ENCODE measurements at regions not wholly inside any gene's neighbourhood (a gene's known extent, or its start where the extent isn't known, plus 50 kb on each side); places are given as distances from the start of the nearest gene placed in this dataset.

- POLR2A ChIA-PET = no interaction called here
- no peak for DNase-seq (ENCODE audit: extremely low spot score)
- CTCF ChIA-PET = no interaction called here
- TF ChIP-seq ELF4 (IDR thresholded peaks at IDR 0.05) = no peak
- TF ChIP-seq FOXK2 (IDR thresholded peaks at IDR 0.05) = no peak
- no peak for TF ChIP-seq TARDBP (IDR thresholded peaks at IDR 0.05)
- TF ChIP-seq L3MBTL2 (conservative IDR thresholded peaks at IDR 0.05) = no peak
- TF ChIP-seq FOXM1 (IDR thresholded peaks at IDR 0.05; ENCODE audit: borderline replicate concordance) = no peak
- no peak for TF ChIP-seq BHLHE40 (IDR thresholded peaks at IDR 0.05; ENCODE audit: borderline replicate concordance)
- no peak for TF ChIP-seq CTBP1 (IDR thresholded peaks at IDR 0.05; ENCODE audit: borderline replicate concordance)
- TF ChIP-seq SUZ12 (IDR thresholded peaks at IDR 0.05) = no peak
- TF ChIP-seq ZNF384 (IDR thresholded peaks at IDR 0.05) = no peak
- no peak for TF ChIP-seq LEF1 (IDR thresholded peaks at IDR 0.05; ENCODE audit: borderline replicate concordance)
- TF ChIP-seq FOXA1 (IDR thresholded peaks at IDR 0.05) = no peak
- no peak for TF ChIP-seq HDGF (IDR thresholded peaks at IDR 0.05; ENCODE audit: borderline replicate concordance)
- TF ChIP-seq ARNT (IDR thresholded peaks at IDR 0.05) = no peak
- TF ChIP-seq NFRKB (IDR thresholded peaks at IDR 0.05) = no peak
- no peak for TF ChIP-seq PKNOX1 (IDR thresholded peaks at IDR 0.05)
- TF ChIP-seq SP1 (IDR thresholded peaks at IDR 0.05) = no peak
Observed at GRCh38 chr3:148583793-148584192, 113.9 kb upstream of the AGTR1 start.

GRCh38 chr3:148584438-148584837, 113.3 kb upstream of the AGTR1 start:
- POLR2A ChIA-PET = no interaction called here
- CTCF ChIA-PET = no interaction called here
- TF ChIP-seq HDGF (IDR thresholded peaks at IDR 0.05; ENCODE audit: borderline replicate concordance) (no peak), ARNT (IDR thresholded peaks at IDR 0.05) (no peak), LEF1 (IDR thresholded peaks at IDR 0.05; ENCODE audit: borderline replicate concordance) (no peak), BHLHE40 (IDR thresholded peaks at IDR 0.05; ENCODE audit: borderline replicate concordance) (no peak), L3MBTL2 (conservative IDR thresholded peaks at IDR 0.05) (no peak), ELF4 (IDR thresholded peaks at IDR 0.05) (no peak), PKNOX1 (IDR thresholded peaks at IDR 0.05) (no peak), CTBP1 (IDR thresholded peaks at IDR 0.05; ENCODE audit: borderline replicate concordance) (no peak), TARDBP (IDR thresholded peaks at IDR 0.05) (no peak), FOXM1 (IDR thresholded peaks at IDR 0.05; ENCODE audit: borderline replicate concordance) (no peak)
- DNase-seq (ENCODE audit: extremely low spot score) = no peak

- TF ChIP-seq BHLHE40 (IDR thresholded peaks at IDR 0.05; ENCODE audit: borderline replicate concordance) (no peak), ARNT (IDR thresholded peaks at IDR 0.05) (no peak), NFRKB (IDR thresholded peaks at IDR 0.05) (no peak), HDGF (IDR thresholded peaks at IDR 0.05; ENCODE audit: borderline replicate concordance) (no peak)
- CTCF ChIA-PET = no interaction called here
- DNase-seq (ENCODE audit: extremely low spot score) = no peak
- POLR2A ChIA-PET = no interaction called here
Observed at GRCh38 chr3:148585671-148586379, 111.9 kb upstream of the AGTR1 start.

- DNase-seq (ENCODE audit: extremely low spot score) = no peak
- CTCF ChIA-PET = no interaction called here
- POLR2A ChIA-PET = no interaction called here
- TF ChIP-seq SP1 (IDR thresholded peaks at IDR 0.05) (no peak), FOXM1 (IDR thresholded peaks at IDR 0.05; ENCODE audit: borderline replicate concordance) (no peak)
Observed at GRCh38 chr3:148588291-148588690, 109.4 kb upstream of the AGTR1 start.

- ChIA-PET POLR2A (no interaction called here), CTCF (no interaction called here)
- no peak for DNase-seq (ENCODE audit: extremely low spot score)
- no peak for TF ChIP-seq PKNOX1 (IDR thresholded peaks at IDR 0.05)
- TF ChIP-seq TARDBP (IDR thresholded peaks at IDR 0.05) = no peak
- no peak for TF ChIP-seq SP1 (IDR thresholded peaks at IDR 0.05)
- TF ChIP-seq L3MBTL2 (conservative IDR thresholded peaks at IDR 0.05) = no peak
Observed at GRCh38 chr3:148591525-148591924, 106.2 kb upstream of the AGTR1 start.

GRCh38 chr3:148598619-148599018, 99.1 kb upstream of the AGTR1 start:
- TF ChIP-seq ZNF384 (IDR thresholded peaks at IDR 0.05) (no peak), ARNT (IDR thresholded peaks at IDR 0.05) (no peak), NFRKB (IDR thresholded peaks at IDR 0.05) (no peak), PKNOX1 (IDR thresholded peaks at IDR 0.05) (no peak), TARDBP (IDR thresholded peaks at IDR 0.05) (no peak), FOXK2 (IDR thresholded peaks at IDR 0.05) (no peak), BHLHE40 (IDR thresholded peaks at IDR 0.05; ENCODE audit: borderline replicate concordance) (no peak), SUZ12 (IDR thresholded peaks at IDR 0.05) (no peak), FOXA1 (IDR thresholded peaks at IDR 0.05) (no peak), L3MBTL2 (conservative IDR thresholded peaks at IDR 0.05) (no peak), FOXM1 (IDR thresholded peaks at IDR 0.05; ENCODE audit: borderline replicate concordance) (no peak), ELF4 (IDR thresholded peaks at IDR 0.05) (no peak)
- DNase-seq (ENCODE audit: extremely low spot score) = no peak
- ChIA-PET CTCF (no interaction called here), POLR2A (no interaction called here)

Data from HEK293T (cell line).